ENCODE measurements at regions not wholly inside any gene's neighbourhood (a gene's known extent, or its start where the extent isn't known, plus 50 kb on each side); places are given as distances from the start of the nearest gene placed in this dataset.
A peak's percentile ranks its signal among the peaks of the same experiment; 100 is the strongest.

GRCh38 chr13:105259426-105259825 is 1276.0 kb downstream of the EFNB2 start:
- intact Hi-C loops (cut with DNase I; ENCODE audit: low total_unique reads): no loop called here
- H3K27me3 ChIP-seq: no peaks in the 10 kb centered on the region
- H3K9me3 ChIP-seq: no peaks in the 10 kb centered on the region
- H3K4me3 ChIP-seq: no peak overlapping the region
- H3K36me3 ChIP-seq (ENCODE audit: low read depth, missing control alignments): no peaks in the 10 kb centered on the region
- WGBS, 2 donors: 63 to 76% methylated on average over 6 of the region's 6 CpGs
- H3K27ac ChIP-seq: no peak overlapping the region
- DNase-seq: no peak
- TF ChIP-seq CTCF (IDR thresholded peaks at IDR 0.05): no peak
- no peak for TF ChIP-seq POLR2A (IDR thresholded peaks at IDR 0.05)
- H3K4me1 ChIP-seq: peaks cover 10% of the 10 kb centered on the region

- H3K27me3 ChIP-seq: no peaks in the 10 kb centered on the region
- no peaks in the 10 kb centered on the region for H3K9me3 ChIP-seq
- no peak for TF ChIP-seq POLR2A (IDR thresholded peaks at IDR 0.05)
- no peak for TF ChIP-seq CTCF (IDR thresholded peaks at IDR 0.05)
- peak overlapping the region; percentile 70 to 87 for H3K27ac ChIP-seq
- intact Hi-C loops (cut with DNase I; ENCODE audit: low total_unique reads): no loop called here
- no peaks in the 10 kb centered on the region for H3K36me3 ChIP-seq (ENCODE audit: low read depth, missing control alignments)
- peak; percentile 63 for DNase-seq
- WGBS, 2 donors: 34 to 46% methylated on average over 1 of the region's 1 CpG
- no peak overlapping the region for H3K4me3 ChIP-seq
- peaks cover 11% of the 10 kb centered on the region for H3K4me1 ChIP-seq
Observed at GRCh38 chr13:105255472-105255871, 1280.0 kb downstream of the EFNB2 start.

- Histone ChIP-seq H3K4me1 (peaks cover 11% of the 10 kb centered on the region), H3K9me3 (no peaks in the 10 kb centered on the region), H3K27ac (no peak overlapping the region), H3K36me3 (ENCODE audit: low read depth, missing control alignments) (no peaks in the 10 kb centered on the region), H3K27me3 (no peaks in the 10 kb centered on the region), H3K4me3 (no peak overlapping the region)
- TF ChIP-seq POLR2A (IDR thresholded peaks at IDR 0.05): no peak
- no peak for TF ChIP-seq CTCF (IDR thresholded peaks at IDR 0.05)
- no peak for DNase-seq
- intact Hi-C loops (cut with DNase I; ENCODE audit: low total_unique reads): no loop called here
Observed at GRCh38 chr13:105251293-105251692, 1284.2 kb downstream of the EFNB2 start.

- H3K27ac ChIP-seq: no peak overlapping the region
- H3K27me3 ChIP-seq: no peaks in the 10 kb centered on the region
- WGBS, 2 donors: 59 to 60% methylated on average over 5 of the region's 5 CpGs
- no peak overlapping the region for H3K4me3 ChIP-seq
- H3K36me3 ChIP-seq (ENCODE audit: low read depth, missing control alignments): no peaks in the 10 kb centered on the region
- H3K4me1 ChIP-seq: no peaks in the 10 kb centered on the region
- H3K9me3 ChIP-seq: no peaks in the 10 kb centered on the region
- no peak for TF ChIP-seq POLR2A (IDR thresholded peaks at IDR 0.05)
- TF ChIP-seq CTCF (IDR thresholded peaks at IDR 0.05): no peak
- intact Hi-C loops (cut with DNase I; ENCODE audit: low total_unique reads): no loop called here
- no peak for DNase-seq
Observed at GRCh38 chr13:105247830-105248229, 1287.6 kb downstream of the EFNB2 start.

GRCh38 chr13:105240371-105240770 is 1295.1 kb downstream of the EFNB2 start:
- WGBS, 2 donors: 76 to 86% methylated on average over 3 of the region's 3 CpGs
- H3K27ac ChIP-seq: no peak overlapping the region
- no peaks in the 10 kb centered on the region for H3K36me3 ChIP-seq (ENCODE audit: low read depth, missing control alignments)
- H3K4me3 ChIP-seq: no peak overlapping the region
- no peaks in the 10 kb centered on the region for H3K4me1 ChIP-seq
- TF ChIP-seq CTCF (IDR thresholded peaks at IDR 0.05): no peak
- TF ChIP-seq POLR2A (IDR thresholded peaks at IDR 0.05): no peak
- H3K27me3 ChIP-seq: no peaks in the 10 kb centered on the region
- intact Hi-C loops (cut with DNase I; ENCODE audit: low total_unique reads): no loop called here
- no peaks in the 10 kb centered on the region for H3K9me3 ChIP-seq
- DNase-seq: no peak
